SKM-1 (cell line): ENCODE measurements at regions not wholly inside any gene's neighbourhood (a gene's known extent, or its start where the extent isn't known, plus 50 kb on each side); places are given as distances from the start of the nearest gene placed in this dataset.

ENCODE experiments used
- DNase-seq: peaks from one replicate; lab custom pipeline; 2025; ENCODE audit not compliant: unreplicated experiment; lab: John Stamatoyannopoulos, UW

DNA sequence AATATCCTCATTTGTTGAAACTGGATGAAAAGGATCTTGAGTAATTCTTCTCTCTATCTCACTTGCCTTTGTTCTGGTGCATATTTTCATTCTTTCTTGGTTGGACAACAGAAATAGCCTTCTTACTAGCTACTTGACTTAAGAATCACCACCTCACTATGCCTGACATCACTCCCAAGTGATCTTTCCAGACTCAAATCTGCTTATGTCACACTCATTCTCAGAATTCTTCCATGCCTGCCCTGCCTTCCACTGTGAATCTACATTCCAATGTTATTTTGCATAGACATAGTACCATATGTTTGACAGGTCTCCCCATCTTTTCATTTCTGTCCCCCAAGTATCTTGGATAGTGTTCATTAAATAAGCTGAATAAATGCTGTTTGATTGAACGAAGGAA is 78.5 kb upstream of the DPYD start:
- DNase-seq: no peak

DNA sequence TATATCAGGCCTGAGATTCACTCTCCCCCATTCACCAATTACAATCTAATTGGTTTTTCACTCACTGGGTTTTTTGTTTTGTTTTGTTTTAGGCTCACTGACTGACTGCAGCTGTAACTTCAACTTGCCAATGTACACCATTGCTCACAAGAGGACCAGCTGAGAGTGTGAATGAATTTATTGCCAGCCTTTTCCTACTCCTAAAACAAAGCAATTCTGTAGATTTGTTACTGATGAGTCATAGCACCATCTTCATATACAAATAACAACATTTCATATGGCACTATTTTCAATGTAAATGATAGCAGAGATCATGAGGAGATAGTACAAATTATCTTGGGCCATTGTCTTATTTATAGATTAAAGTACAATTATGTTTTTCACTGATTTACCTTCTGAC is 76.0 kb upstream of the DPYD start:
- no peak for DNase-seq

DNA sequence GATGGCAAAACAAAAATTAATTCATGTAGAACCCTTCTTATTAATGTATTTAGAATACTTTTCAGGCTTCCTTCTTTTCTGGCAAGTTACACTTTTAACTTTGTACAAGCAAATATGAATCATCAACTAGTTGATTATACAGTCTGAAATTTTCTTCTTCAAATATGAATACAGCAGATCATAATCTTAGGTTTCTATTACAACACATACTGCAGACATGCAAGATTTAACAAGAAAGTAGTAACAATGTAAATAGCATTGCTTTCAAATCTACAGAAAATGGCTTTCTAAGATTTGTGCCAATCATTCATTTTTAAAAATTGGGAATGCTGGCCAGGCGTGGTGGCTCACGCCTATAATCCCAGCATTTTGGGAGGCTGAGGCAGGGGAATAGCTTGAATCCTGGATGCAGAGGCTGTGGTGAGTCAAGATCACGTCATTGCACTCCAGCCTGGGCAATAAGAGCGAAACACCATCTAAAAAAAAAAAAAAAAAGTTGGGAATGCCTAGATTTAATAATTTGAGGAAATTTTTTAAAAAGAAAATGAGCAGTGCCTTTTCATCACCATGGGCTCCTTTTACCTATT is 68.4 kb upstream of the DPYD start:
- no peak for DNase-seq

DNA sequence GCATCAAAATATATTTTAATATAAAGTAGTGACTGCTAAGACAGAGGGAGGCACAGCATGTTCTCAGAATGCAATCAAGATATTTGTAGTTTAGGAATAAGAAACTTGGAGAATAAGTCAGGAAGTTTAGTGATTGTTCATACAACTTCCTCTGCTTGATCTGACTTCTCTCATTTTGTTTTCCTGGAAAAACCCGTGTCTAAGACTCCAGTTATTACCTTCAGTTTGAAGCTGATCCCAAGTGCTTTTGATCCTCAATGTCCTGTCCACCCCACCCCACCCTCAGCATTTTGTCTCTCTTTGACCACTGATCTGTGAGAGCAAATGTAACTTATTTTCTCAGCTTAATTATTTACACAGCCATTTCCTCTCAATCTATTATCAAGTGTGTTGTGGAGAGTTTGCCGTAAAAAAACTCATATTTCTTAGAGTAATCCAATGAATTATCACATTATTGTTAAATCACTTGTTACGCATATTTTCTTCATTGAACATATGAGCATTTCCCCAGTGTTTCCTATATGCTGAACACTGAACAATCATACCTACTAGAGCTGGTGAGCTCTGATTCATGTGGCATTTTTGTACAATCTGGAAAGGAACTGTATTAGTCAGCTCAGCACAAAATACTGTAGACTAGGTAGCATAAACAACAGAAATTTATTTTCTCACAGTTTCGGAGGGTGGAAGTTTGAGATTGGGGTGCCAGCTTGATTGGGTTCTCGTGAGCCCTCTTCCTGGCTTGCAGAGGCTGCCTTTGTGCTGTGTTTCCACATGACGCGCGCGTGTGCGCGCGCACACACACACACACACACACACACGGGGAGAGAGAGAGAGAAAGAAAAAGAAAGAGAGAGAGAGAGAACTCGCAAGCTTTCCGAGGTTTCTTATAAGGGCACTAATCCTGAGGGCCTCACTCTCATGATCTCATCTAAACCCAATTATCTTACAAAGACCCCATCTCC is 65.5 kb upstream of the DPYD start:
- no peak for DNase-seq

DNA sequence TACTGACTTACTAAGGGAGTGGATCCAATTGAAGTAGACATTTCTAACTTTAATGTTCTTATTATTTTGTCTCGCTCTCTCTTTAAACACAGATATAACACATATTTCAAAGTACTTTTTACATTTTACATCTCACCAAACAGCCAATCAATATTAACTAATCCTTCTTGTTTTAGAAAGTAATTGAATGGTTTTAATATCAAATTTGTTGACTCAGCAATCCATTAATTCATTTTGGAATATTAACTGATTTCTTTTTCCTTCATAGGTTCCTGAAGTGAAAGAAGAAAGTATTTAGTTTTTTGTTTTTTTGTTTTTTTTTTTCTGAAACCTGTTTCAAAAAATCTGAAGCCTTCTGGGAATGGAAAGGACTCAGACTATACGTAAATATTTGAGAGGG is 62.3 kb upstream of the DPYD start:
- no peak for DNase-seq

DNA sequence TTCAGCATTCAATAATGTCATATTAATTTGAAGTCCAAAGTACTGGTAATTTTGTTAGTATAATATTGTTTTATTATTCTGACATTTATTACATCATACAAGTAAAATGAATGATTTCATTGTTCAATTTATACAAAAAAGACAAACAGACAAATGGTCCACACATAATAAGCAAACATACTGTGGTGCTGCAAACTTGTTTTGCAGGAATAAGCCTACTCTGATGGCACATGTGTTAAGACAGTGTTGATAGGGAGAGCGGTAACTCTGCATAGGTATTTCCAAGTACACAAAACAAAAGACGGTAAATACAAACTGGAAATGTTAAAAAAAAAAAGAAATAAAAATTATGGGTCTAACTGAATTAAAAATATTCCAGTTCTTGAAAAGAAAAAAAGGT is 59.7 kb upstream of the DPYD start:
- no peak for DNase-seq

DNA sequence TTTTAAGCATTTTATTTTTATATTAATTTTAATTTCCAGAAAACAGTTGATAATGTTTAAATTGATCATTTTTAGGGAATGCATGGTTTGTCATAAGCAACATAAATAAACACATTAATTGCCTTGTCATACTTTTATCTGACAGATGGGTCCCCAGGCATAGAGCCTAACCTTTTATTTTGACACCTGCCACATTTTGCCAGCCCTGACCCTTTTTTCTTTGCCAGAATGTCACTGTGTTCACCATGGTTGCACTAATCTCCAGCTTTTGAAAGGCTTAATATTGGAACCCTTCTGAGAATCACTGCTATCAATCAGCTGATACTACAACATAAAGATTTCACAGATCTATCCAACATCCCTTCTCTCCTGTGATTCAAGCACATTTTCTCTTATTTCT is 56.0 kb upstream of the DPYD start:
- no peak for DNase-seq
